ENCODE measurements at regions not wholly inside any gene's neighbourhood (a gene's known extent, or its start where the extent isn't known, plus 50 kb on each side); places are given as distances from the start of the nearest gene placed in this dataset.

- TF ChIP-seq CTCF (IDR thresholded peaks at IDR 0.05): no peak
- no peak for TF ChIP-seq POLR2A (IDR thresholded peaks at IDR 0.05)
Measured at GRCh38 chr5:74420947-74421346, 219.6 kb downstream of the ENC1 start.
